HEK293 (cell line): ENCODE measurements at regions not wholly inside any gene's neighbourhood (a gene's known extent, or its start where the extent isn't known, plus 50 kb on each side); places are given as distances from the start of the nearest gene placed in this dataset.
A peak's percentile ranks its signal among the peaks of the same experiment; 100 is the strongest.

Experiments used
- CTCF ChIA-PET: fragments of 350-600 bp; formaldehyde crosslinking; extraction: SDS; loops from one replicate; lab custom pipeline; 2021; ENCODE audit warnings: antibody characterized with exemption; lab: Yijun Ruan, JAX
- POLR2A ChIA-PET: fragments of 300-600 bp; formaldehyde crosslinking; extraction: SDS; loops from one replicate; lab custom pipeline; 2020; ENCODE audit warnings: antibody characterized with exemption, inconsistent platforms; lab: Yijun Ruan, JAX
- H3K27ac ChIP-seq: fragments of 200-500 bp; sonication (Bioruptor generic); 2 replicates; pipeline ENCODE4 v1.5.1; 2014; ENCODE audit warnings: low read depth, low read length, control low read depth, inconsistent platforms; ENCODE audit errors: extremely low read depth
- H3K36me3 ChIP-seq, 2 experiments: fragments of 200-500 bp in 1 of 2; sonication (Bioruptor generic) in 1 of 2; 1 replicate in 1 of 2; 2 replicates in 1 of 2; pipeline ENCODE4 v1.5.1; 2014 to 2017; ENCODE audit warnings: inconsistent platforms in 2 of 2, low read length in 2 of 2; ENCODE audit not compliant: control insufficient read depth in 2 of 2, insufficient read depth in 1 of 2
- H3K4me1 ChIP-seq: fragments of 200-500 bp; sonication (Bioruptor generic); 2 replicates; pipeline ENCODE4 v1.5.1; 2014; ENCODE audit warnings: mild to moderate bottlenecking, low read length, inconsistent platforms; ENCODE audit not compliant: control insufficient read depth, insufficient read depth
- H3K4me3 ChIP-seq: 2 replicates; pipeline ENCODE4 v1.5.1; 2011; ENCODE audit warnings: low read depth, mild to moderate bottlenecking, control low read depth, low read length, moderate library complexity
- H3K9me3 ChIP-seq: fragments of 200-500 bp; sonication (Bioruptor generic); 2 replicates; pipeline ENCODE4 v1.5.1; 2014; ENCODE audit warnings: low read depth, low read length, inconsistent platforms; ENCODE audit not compliant: control insufficient read depth, insufficient read depth
- GLIS2 ChIP-seq: fragments of 450-650 bp; formaldehyde crosslinking; IDR thresholded peaks from 2 replicates; pipeline ENCODE4 v1.5.1; 2016; ENCODE audit warnings: missing biosample characterization, missing genetic modification characterization
- KLF8 ChIP-seq: fragments of 450-650 bp; formaldehyde crosslinking; IDR thresholded peaks from 2 replicates; pipeline ENCODE4 v1.5.1; 2016; ENCODE audit warnings: missing biosample characterization, missing genetic modification characterization
- OSR2 ChIP-seq: fragments of 450-650 bp; formaldehyde crosslinking; IDR thresholded peaks from 2 replicates; pipeline ENCODE4 v1.5.1; 2016; ENCODE audit warnings: missing biosample characterization, missing genetic modification characterization
- SP7 ChIP-seq: fragments of 450-650 bp; formaldehyde crosslinking; IDR thresholded peaks from 2 replicates; pipeline ENCODE4 v1.5.1; 2016; ENCODE audit warnings: missing biosample characterization, missing genetic modification characterization
- TRIM28 ChIP-seq: IDR thresholded peaks from 2 replicates; pipeline ENCODE4 v1.6.1; 2011; ENCODE audit warnings: low read length, control low read depth, borderline replicate concordance
- WT1 ChIP-seq: fragments of 450-650 bp; formaldehyde crosslinking; IDR thresholded peaks from 2 replicates; pipeline ENCODE4 v1.5.1; 2016; ENCODE audit warnings: missing biosample characterization, missing genetic modification characterization
- YY2 ChIP-seq: fragments of 450-650 bp; formaldehyde crosslinking; IDR thresholded peaks from 2 replicates; pipeline ENCODE4 v1.5.1; 2016; ENCODE audit warnings: missing biosample characterization, missing genetic modification characterization
- ZBTB17 ChIP-seq: fragments of 450-650 bp; formaldehyde crosslinking; IDR thresholded peaks from 2 replicates; pipeline ENCODE4 v1.5.1; 2016; ENCODE audit warnings: missing biosample characterization, missing genetic modification characterization
- ZBTB20 ChIP-seq: fragments of 450-650 bp; formaldehyde crosslinking; IDR thresholded peaks from 2 replicates; pipeline ENCODE4 v1.5.1; 2016; ENCODE audit warnings: missing biosample characterization, missing genetic modification characterization
- ZBTB7A ChIP-seq: fragments of 450-650 bp; formaldehyde crosslinking; IDR thresholded peaks from 2 replicates; pipeline ENCODE4 v1.5.1; 2016; ENCODE audit warnings: low read depth, missing biosample characterization, missing genetic modification characterization
- ZFP37 ChIP-seq: fragments of 450-650 bp; formaldehyde crosslinking; IDR thresholded peaks from 2 replicates; pipeline ENCODE4 v1.5.1; 2016; ENCODE audit warnings: missing biosample characterization, missing genetic modification characterization
- ZIC2 ChIP-seq: fragments of 450-650 bp; formaldehyde crosslinking; IDR thresholded peaks from 2 replicates; pipeline ENCODE4 v1.5.1; 2016; ENCODE audit warnings: missing biosample characterization, missing genetic modification characterization
- ZNF121 ChIP-seq: fragments of 450-650 bp; formaldehyde crosslinking; IDR thresholded peaks from 2 replicates; pipeline ENCODE4 v1.5.1; 2016; ENCODE audit warnings: missing biosample characterization, missing genetic modification characterization
- ZNF133 ChIP-seq: fragments of 450-650 bp; formaldehyde crosslinking; IDR thresholded peaks from 2 replicates; pipeline ENCODE4 v1.5.1; 2016; ENCODE audit warnings: missing biosample characterization, missing genetic modification characterization
- ZNF16 ChIP-seq: fragments of 450-650 bp; formaldehyde crosslinking; IDR thresholded peaks from 2 replicates; pipeline ENCODE4 v1.5.1; 2016; ENCODE audit warnings: low read depth, missing biosample characterization, missing genetic modification characterization
- ZNF169 ChIP-seq: fragments of 450-650 bp; formaldehyde crosslinking; IDR thresholded peaks from 2 replicates; pipeline ENCODE4 v1.5.1; 2016; ENCODE audit warnings: missing biosample characterization, missing genetic modification characterization
- ZNF362 ChIP-seq: fragments of 450-650 bp; formaldehyde crosslinking; IDR thresholded peaks from 2 replicates; pipeline ENCODE4 v1.5.1; 2016; ENCODE audit warnings: missing biosample characterization, missing genetic modification characterization
- ZNF37A ChIP-seq: fragments of 450-650 bp; IDR thresholded peaks from 2 replicates; pipeline ENCODE4 v1.5.1; 2018; ENCODE audit warnings: missing biosample characterization, missing genetic modification characterization
- ZNF394 ChIP-seq: fragments of 450-650 bp; formaldehyde crosslinking; IDR thresholded peaks from 2 replicates; pipeline ENCODE4 v1.5.1; 2016; ENCODE audit warnings: missing biosample characterization, missing genetic modification characterization, mild to moderate bottlenecking, moderate library complexity, borderline replicate concordance
- ZNF514 ChIP-seq: fragments of 450-650 bp; formaldehyde crosslinking; IDR thresholded peaks from 2 replicates; pipeline ENCODE4 v1.5.1; 2016; ENCODE audit warnings: missing biosample characterization, missing genetic modification characterization
- ZNF530 ChIP-seq: fragments of 450-650 bp; formaldehyde crosslinking; IDR thresholded peaks from 2 replicates; pipeline ENCODE4 v1.5.1; 2016; ENCODE audit warnings: low read depth, missing biosample characterization, missing genetic modification characterization
- ZNF549 ChIP-seq: fragments of 450-650 bp; IDR thresholded peaks from 2 replicates; pipeline ENCODE4 v1.5.1; 2018; ENCODE audit warnings: missing biosample characterization, missing genetic modification characterization, mild to moderate bottlenecking, inconsistent platforms, moderate library complexity
- ZNF558 ChIP-seq: fragments of 450-650 bp; formaldehyde crosslinking; IDR thresholded peaks from 2 replicates; pipeline ENCODE4 v1.5.1; 2016; ENCODE audit warnings: missing biosample characterization, missing genetic modification characterization
- ZNF600 ChIP-seq: fragments of 450-650 bp; formaldehyde crosslinking; IDR thresholded peaks from 2 replicates; pipeline ENCODE4 v1.5.1; 2016; ENCODE audit warnings: missing biosample characterization, missing genetic modification characterization
- ZNF677 ChIP-seq: fragments of 450-650 bp; IDR thresholded peaks from 2 replicates; pipeline ENCODE4 v1.5.0; 2018; ENCODE audit warnings: missing biosample characterization, mild to moderate bottlenecking, missing genetic modification characterization, moderate library complexity
- TF ChIP-seq, protein P1 (sequence below): fragments of 450-650 bp; formaldehyde crosslinking; IDR thresholded peaks from 2 replicates; pipeline ENCODE4 v1.5.1; 2016; ENCODE audit warnings: missing biosample characterization, missing genetic modification characterization
- TF ChIP-seq, protein P2 (sequence below): fragments of 450-650 bp; formaldehyde crosslinking; IDR thresholded peaks from 2 replicates; pipeline ENCODE4 v1.5.1; 2016; ENCODE audit warnings: missing biosample characterization, missing genetic modification characterization

GRCh38 chr5:117100176-117100575 is 525.6 kb upstream of the SEMA6A start (continued):
- no peak for TF ChIP-seq ZNF677
- TF ChIP-seq, all 188 proteins: peak for 0

- Histone ChIP-seq H3K27ac (no peak overlapping the region), H3K4me1 (peaks cover 18% of the 10 kb centered on the region), H3K9me3 (no peaks in the 10 kb centered on the region), H3K36me3 (no peaks in the 10 kb centered on the region), H3K4me3 (no peak overlapping the region)
- POLR2A ChIA-PET: no interaction called here
- TF ChIP-seq WT1: no peak
- no peak for TF ChIP-seq ZBTB20 (tag by site-specific recombination)
- TF ChIP-seq YY2 (tag by site-specific recombination): no peak
- TF ChIP-seq ZNF514 (tag by site-specific recombination): no peak
- no peak for TF ChIP-seq ZFP37
- TF ChIP-seq, protein P1, sequence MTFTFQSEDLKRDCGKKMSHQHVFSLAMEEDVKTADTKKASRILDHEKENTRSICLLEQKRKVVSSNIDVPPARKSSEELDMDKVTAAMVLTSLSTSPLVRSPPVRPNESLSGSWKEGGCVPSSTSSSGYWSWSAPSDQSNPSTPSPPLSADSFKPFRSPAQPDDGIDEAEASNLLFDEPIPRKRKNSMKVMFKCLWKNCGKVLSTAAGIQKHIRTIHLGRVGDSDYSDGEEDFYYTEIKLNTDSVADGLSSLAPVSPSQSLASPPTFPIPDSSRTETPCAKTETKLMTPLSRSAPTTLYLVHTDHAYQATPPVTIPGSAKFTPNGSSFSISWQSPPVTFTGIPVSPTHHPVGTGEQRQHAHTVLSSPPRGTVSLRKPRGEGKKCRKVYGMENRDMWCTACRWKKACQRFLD (tag by site-specific recombination): no peak
- no peak for TF ChIP-seq ZBTB7A (tag by site-specific recombination)
- no peak for TF ChIP-seq KLF8 (tag by site-specific recombination)
- TF ChIP-seq ZIC2 (tag by site-specific recombination): no peak
- TF ChIP-seq ZNF558 (tag by site-specific recombination): no peak
- TF ChIP-seq ZNF677: no peak
- TF ChIP-seq ZNF16 (tag by site-specific recombination): no peak
- TF ChIP-seq ZNF37A (tag by site-specific recombination): no peak
- TF ChIP-seq ZNF394 (tag by site-specific recombination): no peak
- TF ChIP-seq ZNF530 (tag by site-specific recombination): no peak
- no peak for TF ChIP-seq ZNF121 (tag by site-specific recombination)
- TF ChIP-seq ZNF169: no peak
- no peak for TF ChIP-seq TRIM28
- CTCF ChIA-PET: no interaction called here
Measured at GRCh38 chr5:117098094-117098493, 523.5 kb upstream of the SEMA6A start.

DNA sequence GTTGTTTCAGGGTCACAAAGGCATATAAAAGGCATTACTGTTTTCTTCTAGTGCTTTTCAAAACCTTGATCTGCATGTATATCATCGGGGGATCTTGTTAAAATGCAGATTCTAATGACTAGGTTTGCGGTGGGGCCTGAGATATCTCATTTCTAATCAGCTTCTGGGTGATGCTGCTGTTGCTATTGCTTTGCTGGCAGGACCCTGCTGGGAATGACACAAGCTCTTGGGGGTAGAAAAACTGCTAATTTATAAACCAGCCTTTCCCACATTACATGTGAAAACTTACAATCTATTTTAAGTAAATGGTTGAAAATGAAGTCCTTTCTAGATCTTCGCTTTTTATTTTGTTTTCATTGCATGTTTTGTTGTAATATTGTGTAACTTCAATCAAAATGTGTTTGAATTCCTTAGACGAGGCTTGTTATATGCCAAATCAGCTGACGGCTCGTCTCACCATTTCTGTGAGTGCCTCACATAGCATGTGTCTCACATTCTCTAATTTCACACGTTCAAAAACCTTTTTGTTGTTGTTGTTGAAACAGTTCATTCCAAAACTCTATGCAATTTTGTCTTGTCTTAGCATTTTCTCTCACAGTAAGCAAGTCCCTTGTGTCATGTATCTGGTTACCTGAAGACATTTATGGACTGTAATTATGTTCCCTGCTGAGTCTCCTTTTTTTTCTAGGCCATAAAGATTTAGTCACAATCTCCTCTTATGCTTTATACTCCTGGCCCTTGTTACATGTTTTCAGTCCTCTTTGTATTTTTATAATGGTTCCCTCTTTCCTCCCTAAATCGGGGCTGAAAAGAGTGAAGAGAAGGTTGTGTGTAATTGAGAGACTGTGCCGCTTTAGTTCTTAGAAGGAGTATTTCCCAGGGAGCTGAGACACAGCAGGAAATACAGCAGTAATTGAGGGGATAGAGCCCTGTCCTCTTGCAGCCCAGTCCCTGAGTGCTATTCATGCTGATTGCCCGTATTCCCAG is 521.0 kb upstream of the SEMA6A start:
- no peaks in the 10 kb centered on the region for H3K9me3 ChIP-seq
- no peaks in the 10 kb centered on the region for H3K36me3 ChIP-seq
- peaks cover 18% of the 10 kb centered on the region for H3K4me1 ChIP-seq
- no peak overlapping the region for H3K4me3 ChIP-seq
- POLR2A ChIA-PET: no interaction called here
- peak overlapping the region; percentile 56 for H3K27ac ChIP-seq
- CTCF ChIA-PET: no interaction called here
- TF ChIP-seq ZNF549 (0 out of 2 replicates have a peak, but pooled peaks have one; percentile 25), GLIS2 (no peak), ZBTB17 (0 out of 2 replicates have a peak, but pooled peaks have one; percentile 2), SP7 (tag by site-specific recombination) (peak; percentile 93), ZNF600 (tag by site-specific recombination) (no peak), WT1 (peak; percentile 71), ZNF133 (tag by site-specific recombination) (no peak), OSR2 (peak; percentile 49; the same call in 1 of the 2 replicates), ZNF362 (peak; percentile 73; the same call in 1 of the 2 replicates), TRIM28 (peak; percentile 55; the same call in 1 of the 2 replicates)
- TF ChIP-seq, protein P2, sequence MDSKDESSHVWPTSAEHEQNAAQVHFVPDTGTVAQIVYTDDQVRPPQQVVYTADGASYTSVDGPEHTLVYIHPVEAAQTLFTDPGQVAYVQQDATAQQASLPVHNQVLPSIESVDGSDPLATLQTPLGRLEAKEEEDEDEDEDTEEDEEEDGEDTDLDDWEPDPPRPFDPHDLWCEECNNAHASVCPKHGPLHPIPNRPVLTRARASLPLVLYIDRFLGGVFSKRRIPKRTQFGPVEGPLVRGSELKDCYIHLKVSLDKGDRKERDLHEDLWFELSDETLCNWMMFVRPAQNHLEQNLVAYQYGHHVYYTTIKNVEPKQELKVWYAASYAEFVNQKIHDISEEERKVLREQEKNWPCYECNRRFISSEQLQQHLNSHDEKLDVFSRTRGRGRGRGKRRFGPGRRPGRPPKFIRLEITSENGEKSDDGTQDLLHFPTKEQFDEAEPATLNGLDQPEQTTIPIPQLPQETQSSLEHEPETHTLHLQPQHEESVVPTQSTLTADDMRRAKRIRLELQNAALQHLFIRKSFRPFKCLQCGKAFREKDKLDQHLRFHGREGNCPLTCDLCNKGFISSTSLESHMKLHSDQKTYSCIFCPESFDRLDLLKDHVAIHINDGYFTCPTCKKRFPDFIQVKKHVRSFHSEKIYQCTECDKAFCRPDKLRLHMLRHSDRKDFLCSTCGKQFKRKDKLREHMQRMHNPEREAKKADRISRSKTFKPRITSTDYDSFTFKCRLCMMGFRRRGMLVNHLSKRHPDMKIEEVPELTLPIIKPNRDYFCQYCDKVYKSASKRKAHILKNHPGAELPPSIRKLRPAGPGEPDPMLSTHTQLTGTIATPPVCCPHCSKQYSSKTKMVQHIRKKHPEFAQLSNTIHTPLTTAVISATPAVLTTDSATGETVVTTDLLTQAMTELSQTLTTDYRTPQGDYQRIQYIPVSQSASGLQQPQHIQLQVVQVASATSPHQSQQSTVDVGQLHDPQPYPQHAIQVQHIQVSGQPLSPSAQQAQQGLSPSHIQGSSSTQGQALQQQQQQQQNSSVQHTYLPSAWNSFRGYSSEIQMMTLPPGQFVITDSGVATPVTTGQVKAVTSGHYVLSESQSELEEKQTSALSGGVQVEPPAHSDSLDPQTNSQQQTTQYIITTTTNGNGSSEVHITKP: peak; percentile 18; the same call in 1 of the 2 replicates
